Neural progenitor cell (in vitro differentiated cells): ENCODE measurements at regions not wholly inside any gene's neighbourhood (a gene's known extent, or its start where the extent isn't known, plus 50 kb on each side); places are given as distances from the start of the nearest gene placed in this dataset.

ENCODE experiments used
- DNase-seq: peaks from one replicate; pipeline ENCODE4 v3.0.0-alpha.2; 2016; ENCODE audit warnings: low spot score
- H2AFZ ChIP-seq: fragments of 200-600 bp; sonication (generic); replicated peaks from 2 replicates; pipeline ENCODE4 v1.6.1; 2016; ENCODE audit warnings: antibody characterized with exemption
- H3F3A ChIP-seq: fragments of 200-600 bp; sonication (generic); 2 replicates; pipeline ENCODE4 v1.6.1; 2016; ENCODE audit warnings: antibody characterized with exemption, low read depth
- H3K27ac ChIP-seq: fragments of 200-600 bp; sonication (generic); 2 replicates; pipeline ENCODE4 v1.5.1; 2016; ENCODE audit warnings: mild to moderate bottlenecking
- H3K27me3 ChIP-seq: fragments of 200-600 bp; sonication (generic); 2 replicates; pipeline ENCODE4 v1.6.1; 2016; ENCODE audit warnings: mild to moderate bottlenecking, moderate library complexity
- H3K36me3 ChIP-seq: fragments of 200-600 bp; sonication (generic); 2 replicates; pipeline ENCODE4 v1.5.1; 2016
- H3K4me1 ChIP-seq: fragments of 200-600 bp; sonication (generic); 2 replicates; pipeline ENCODE4 v1.6.1; 2016; ENCODE audit warnings: mixed run types
- H3K4me2 ChIP-seq: fragments of 200-600 bp; sonication (generic); 2 replicates; pipeline ENCODE4 v1.6.1; 2016
- H3K4me3 ChIP-seq: fragments of 200-600 bp; sonication (generic); 2 replicates; pipeline ENCODE4 v1.5.1; 2016
- H3K79me2 ChIP-seq: fragments of 200-600 bp; sonication (generic); 2 replicates; pipeline ENCODE4 v1.6.1; 2016; ENCODE audit warnings: low read depth
- H3K9ac ChIP-seq: fragments of 200-600 bp; sonication (generic); 2 replicates; pipeline ENCODE4 v1.6.1; 2016
- H3K9me3 ChIP-seq: fragments of 200-600 bp; sonication (generic); 2 replicates; pipeline ENCODE4 v1.5.1; 2016; ENCODE audit warnings: low read depth
- H4K20me1 ChIP-seq: fragments of 200-600 bp; sonication (generic); 2 replicates; pipeline ENCODE4 v1.6.1; 2016; ENCODE audit warnings: low read depth
- H3K27ac Mint-ChIP-seq: 3 replicates; pipeline ENCODE4 v1.8.0; 2021; ENCODE audit warnings: mixed read lengths
- H3K27me3 Mint-ChIP-seq: 2 replicates; pipeline ENCODE4 v1.8.0; 2022; ENCODE audit warnings: low read depth, mild to moderate bottlenecking, inconsistent platforms, moderate library complexity, mixed read lengths; ENCODE audit not compliant: insufficient read depth
- H3K36me3 Mint-ChIP-seq: 3 replicates; pipeline ENCODE4 v1.8.0; 2021; ENCODE audit warnings: mixed read lengths
- H3K4me1 Mint-ChIP-seq: 3 replicates; pipeline ENCODE4 v1.8.0; 2021; ENCODE audit warnings: mixed read lengths
- H3K4me3 Mint-ChIP-seq: 3 replicates; pipeline ENCODE4 v1.8.0; 2021; ENCODE audit warnings: mild to moderate bottlenecking, moderate library complexity, mixed read lengths
- H3K9me3 Mint-ChIP-seq: 3 replicates; pipeline ENCODE4 v1.8.0; 2020; ENCODE audit warnings: mixed read lengths
- EZH2 ChIP-seq: fragments of 200-600 bp; sonication (generic); IDR thresholded peaks from 2 replicates; pipeline ENCODE4 v1.6.1; 2017; ENCODE audit warnings: antibody characterized with exemption, mild to moderate bottlenecking, moderate library complexity
- EZH2phosphoT487 ChIP-seq: fragments of 200-600 bp; sonication (generic); IDR thresholded peaks from 2 replicates; pipeline ENCODE4 v1.6.1; 2017; ENCODE audit warnings: antibody characterized with exemption
- TF ChIP-seq, protein P1 (sequence below): fragments of 200-600 bp; sonication (generic); IDR thresholded peaks from 2 replicates; pipeline ENCODE4 v1.5.1; 2017; ENCODE audit warnings: antibody characterized with exemption, mild to moderate bottlenecking

DNA sequence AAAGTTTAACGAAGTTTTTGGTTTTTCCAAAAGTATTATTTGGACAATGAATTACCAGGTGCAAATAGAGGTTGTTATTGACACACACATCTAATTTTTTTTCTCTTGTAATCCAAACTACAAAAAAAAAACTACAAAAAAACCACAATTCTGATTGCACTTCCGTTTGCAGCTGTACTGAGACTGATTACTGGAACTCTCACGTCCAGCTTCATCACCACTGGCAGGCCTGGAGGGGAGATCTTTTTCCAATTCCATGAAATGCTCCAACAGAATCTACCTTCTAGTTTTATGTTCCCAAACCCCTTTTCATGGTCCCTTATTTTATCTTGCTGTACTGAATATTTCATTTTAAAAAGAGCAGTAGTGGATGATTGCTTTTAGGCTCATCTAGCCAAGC, 1118.3 kb downstream of the C4orf33 start:
- Histone ChIP-seq H3K79me2 (no peaks in the 10 kb centered on the region), H3F3A (no peaks in the 10 kb centered on the region), H3K4me3 (no peak overlapping the region), H3K9me3 (no peaks in the 10 kb centered on the region), H2AFZ (peak overlapping the region; percentile 51), H4K20me1 (no peaks in the 10 kb centered on the region), H3K27me3 (no peaks in the 10 kb centered on the region), H3K9ac (no peak overlapping the region), H3K4me1 (no peaks in the 10 kb centered on the region), H3K4me2 (no peak overlapping the region), H3K27ac (no peak overlapping the region), H3K36me3 (no peaks in the 10 kb centered on the region)
- Mint-ChIP-seq H3K27me3 (peaks cover 4% of the 10 kb centered on the region), H3K27ac (no peak overlapping the region), H3K9me3 (no peaks in the 10 kb centered on the region), H3K4me3 (no peak overlapping the region), H3K4me1 (peaks cover 8% of the 10 kb centered on the region), H3K36me3 (no peaks in the 10 kb centered on the region)
- DNase-seq = no peak
- TF ChIP-seq, protein P1, sequence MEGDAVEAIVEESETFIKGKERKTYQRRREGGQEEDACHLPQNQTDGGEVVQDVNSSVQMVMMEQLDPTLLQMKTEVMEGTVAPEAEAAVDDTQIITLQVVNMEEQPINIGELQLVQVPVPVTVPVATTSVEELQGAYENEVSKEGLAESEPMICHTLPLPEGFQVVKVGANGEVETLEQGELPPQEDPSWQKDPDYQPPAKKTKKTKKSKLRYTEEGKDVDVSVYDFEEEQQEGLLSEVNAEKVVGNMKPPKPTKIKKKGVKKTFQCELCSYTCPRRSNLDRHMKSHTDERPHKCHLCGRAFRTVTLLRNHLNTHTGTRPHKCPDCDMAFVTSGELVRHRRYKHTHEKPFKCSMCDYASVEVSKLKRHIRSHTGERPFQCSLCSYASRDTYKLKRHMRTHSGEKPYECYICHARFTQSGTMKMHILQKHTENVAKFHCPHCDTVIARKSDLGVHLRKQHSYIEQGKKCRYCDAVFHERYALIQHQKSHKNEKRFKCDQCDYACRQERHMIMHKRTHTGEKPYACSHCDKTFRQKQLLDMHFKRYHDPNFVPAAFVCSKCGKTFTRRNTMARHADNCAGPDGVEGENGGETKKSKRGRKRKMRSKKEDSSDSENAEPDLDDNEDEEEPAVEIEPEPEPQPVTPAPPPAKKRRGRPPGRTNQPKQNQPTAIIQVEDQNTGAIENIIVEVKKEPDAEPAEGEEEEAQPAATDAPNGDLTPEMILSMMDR = no peak
- TF ChIP-seq EZH2phosphoT487 (no peak), EZH2 (no peak)

DNA sequence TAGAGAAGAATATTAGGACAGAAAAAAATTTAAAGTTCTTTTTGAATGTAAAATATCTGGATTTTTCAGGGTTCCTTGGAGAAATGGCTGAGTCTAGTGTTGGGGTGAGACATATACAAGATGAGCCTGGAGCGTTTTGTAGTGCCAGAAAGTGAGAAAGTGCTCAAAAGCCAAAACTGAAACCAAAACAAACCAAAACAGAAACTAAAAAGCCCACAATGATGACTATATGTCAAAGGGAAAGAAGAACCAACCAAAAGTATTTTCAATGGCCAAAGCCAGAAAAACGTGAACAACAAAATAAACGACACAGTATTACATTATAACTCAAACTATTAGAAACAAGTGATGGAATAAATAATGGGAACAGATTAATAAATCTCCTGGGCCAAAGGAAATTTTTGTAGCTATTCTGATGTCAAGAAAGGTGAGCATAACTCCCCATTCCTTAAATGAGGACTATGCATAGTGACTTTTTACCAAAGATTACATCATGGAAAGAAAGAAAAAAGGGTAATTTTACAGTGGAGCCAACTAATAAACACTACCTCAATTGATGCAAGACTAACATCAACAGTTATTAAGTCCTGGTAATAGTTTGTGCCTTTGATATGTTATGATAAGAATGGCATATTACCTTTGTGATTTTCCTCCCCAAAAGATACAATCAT, 1137.6 kb downstream of the C4orf33 start:
- no peaks in the 10 kb centered on the region for H3K4me1 Mint-ChIP-seq
- DNase-seq = no peak
- H3K27ac Mint-ChIP-seq = no peak overlapping the region
- peak overlapping the region; percentile 15 for H2AFZ ChIP-seq
- no peaks in the 10 kb centered on the region for H4K20me1 ChIP-seq
- no peaks in the 10 kb centered on the region for H3K79me2 ChIP-seq
- no peaks in the 10 kb centered on the region for H3K27me3 Mint-ChIP-seq
- no peaks in the 10 kb centered on the region for H3K27me3 ChIP-seq
- no peaks in the 10 kb centered on the region for H3K9me3 Mint-ChIP-seq
- H3K4me2 ChIP-seq = no peak overlapping the region
- TF ChIP-seq EZH2 (no peak), EZH2phosphoT487 (no peak)
- TF ChIP-seq, protein P1 = no peak
- H3K4me1 ChIP-seq = no peaks in the 10 kb centered on the region
- no peak overlapping the region for H3K4me3 ChIP-seq
- H3K9me3 ChIP-seq = no peaks in the 10 kb centered on the region
- no peaks in the 10 kb centered on the region for H3K36me3 ChIP-seq
- H3K4me3 Mint-ChIP-seq = no peak overlapping the region
- no peak overlapping the region for H3K27ac ChIP-seq
- H3F3A ChIP-seq = no peaks in the 10 kb centered on the region
- no peaks in the 10 kb centered on the region for H3K36me3 Mint-ChIP-seq
- H3K9ac ChIP-seq = no peak overlapping the region

DNA sequence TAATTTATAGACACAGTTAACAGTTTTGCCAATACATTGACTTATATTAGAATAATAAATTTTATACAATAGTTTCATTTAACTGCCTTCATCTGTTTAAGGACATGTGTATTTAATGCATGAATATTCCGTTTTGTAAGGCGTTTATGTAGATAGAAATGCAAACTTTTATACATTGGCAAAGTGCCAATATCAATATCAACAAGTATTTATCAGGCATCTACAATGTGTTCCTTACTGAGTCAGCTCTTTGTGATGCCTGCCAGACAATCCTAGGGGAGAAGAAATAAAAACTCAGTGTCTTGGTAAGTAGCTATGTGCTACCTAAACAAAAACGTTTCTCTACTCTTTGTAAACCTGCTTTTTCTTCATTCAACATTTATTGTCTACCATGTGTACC, 1142.2 kb downstream of the C4orf33 start:
- H3K27me3 ChIP-seq = no peaks in the 10 kb centered on the region
- H4K20me1 ChIP-seq = no peaks in the 10 kb centered on the region
- H3K4me2 ChIP-seq = no peak overlapping the region
- no peaks in the 10 kb centered on the region for H3K9me3 ChIP-seq
- no peaks in the 10 kb centered on the region for H3K9me3 Mint-ChIP-seq
- H3K36me3 ChIP-seq = no peaks in the 10 kb centered on the region
- H3K27ac ChIP-seq = no peak overlapping the region
- H3K9ac ChIP-seq = no peak overlapping the region
- H3K36me3 Mint-ChIP-seq = no peaks in the 10 kb centered on the region
- no peaks in the 10 kb centered on the region for H3K4me1 ChIP-seq
- H3K27ac Mint-ChIP-seq = no peak overlapping the region
- H2AFZ ChIP-seq = no peak overlapping the region
- H3K27me3 Mint-ChIP-seq = no peaks in the 10 kb centered on the region
- no peaks in the 10 kb centered on the region for H3K4me1 Mint-ChIP-seq
- H3K4me3 ChIP-seq = no peak overlapping the region
- no peaks in the 10 kb centered on the region for H3F3A ChIP-seq
- TF ChIP-seq EZH2 (no peak), EZH2phosphoT487 (no peak)
- TF ChIP-seq, protein P1 = no peak
- H3K79me2 ChIP-seq = no peaks in the 10 kb centered on the region
- no peak overlapping the region for H3K4me3 Mint-ChIP-seq
- no peak for DNase-seq
